ENCODE measurements at regions not wholly inside any gene's neighbourhood (a gene's known extent, or its start where the extent isn't known, plus 50 kb on each side); places are given as distances from the start of the nearest gene placed in this dataset.
A peak's percentile ranks its signal among the peaks of the same experiment; 100 is the strongest.

DNA sequence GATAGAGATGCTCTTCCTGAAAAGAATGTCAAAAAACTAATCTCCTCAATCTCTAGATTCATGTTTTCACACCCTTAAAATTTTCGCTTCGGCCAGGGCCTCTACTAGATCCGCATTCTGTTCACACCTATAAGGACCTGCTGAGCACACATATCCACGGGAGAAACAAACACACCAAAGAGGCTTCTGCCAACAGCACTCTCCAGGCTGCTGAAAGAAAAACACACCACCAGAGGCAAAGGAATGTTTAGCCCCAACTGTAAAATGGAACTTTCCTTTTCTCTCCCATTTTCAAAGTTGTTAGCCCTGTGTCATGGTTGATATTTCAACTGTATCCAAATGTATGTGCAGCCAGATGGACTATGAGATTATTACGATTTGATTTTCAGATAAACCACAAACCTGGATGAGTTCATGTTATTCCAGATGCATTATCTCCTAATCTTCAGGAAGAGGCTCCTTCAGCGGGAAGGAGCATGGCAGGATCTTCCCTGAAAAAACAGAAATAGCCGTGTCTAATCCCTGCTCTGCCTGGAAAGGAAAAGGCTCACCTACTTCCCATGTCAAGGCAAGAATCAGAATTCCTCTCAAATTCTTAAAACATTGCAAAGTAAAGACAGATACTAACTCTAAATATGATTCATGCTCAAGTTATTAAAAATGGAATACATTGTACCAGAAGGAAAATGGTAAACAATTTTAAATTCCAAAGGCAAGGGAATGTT, 442.7 kb upstream of the NR2F2 start:
- Histone ChIP-seq H4K20me1 (ENCODE audit: insufficient read depth, low read length) (no peaks in the 10 kb centered on the region), H3K9ac (ENCODE audit: low read length) (no peak overlapping the region), H3K4me3 (ENCODE audit: low read length) (no peak overlapping the region), H3K4me1 (ENCODE audit: low read length) (no peaks in the 10 kb centered on the region), H3K27me3 (ENCODE audit: low read depth, low read length) (0 out of 2 replicates have a peak, but pooled peaks cover 5% of the 10 kb centered on the region), H3K9me3 (ENCODE audit: insufficient read depth, low read length) (no peaks in the 10 kb centered on the region), H3K36me3 (replicated peaks; ENCODE audit: low read depth, low read length) (no peaks in the 10 kb centered on the region), H3K27ac (ENCODE audit: low read length) (no peak overlapping the region), H3K4me2 (ENCODE audit: low read length) (no peak overlapping the region), H2AFZ (ENCODE audit: low read depth, low read length) (no peak overlapping the region), H3K79me2 (ENCODE audit: low read length) (no peaks in the 10 kb centered on the region)
- TF ChIP-seq EZH2phosphoT487 (IDR thresholded peaks at IDR 0.05; ENCODE audit: low read depth), result no peak

- no peak overlapping the region for H3K9ac ChIP-seq (ENCODE audit: low read length)
- TF ChIP-seq, protein P1, sequence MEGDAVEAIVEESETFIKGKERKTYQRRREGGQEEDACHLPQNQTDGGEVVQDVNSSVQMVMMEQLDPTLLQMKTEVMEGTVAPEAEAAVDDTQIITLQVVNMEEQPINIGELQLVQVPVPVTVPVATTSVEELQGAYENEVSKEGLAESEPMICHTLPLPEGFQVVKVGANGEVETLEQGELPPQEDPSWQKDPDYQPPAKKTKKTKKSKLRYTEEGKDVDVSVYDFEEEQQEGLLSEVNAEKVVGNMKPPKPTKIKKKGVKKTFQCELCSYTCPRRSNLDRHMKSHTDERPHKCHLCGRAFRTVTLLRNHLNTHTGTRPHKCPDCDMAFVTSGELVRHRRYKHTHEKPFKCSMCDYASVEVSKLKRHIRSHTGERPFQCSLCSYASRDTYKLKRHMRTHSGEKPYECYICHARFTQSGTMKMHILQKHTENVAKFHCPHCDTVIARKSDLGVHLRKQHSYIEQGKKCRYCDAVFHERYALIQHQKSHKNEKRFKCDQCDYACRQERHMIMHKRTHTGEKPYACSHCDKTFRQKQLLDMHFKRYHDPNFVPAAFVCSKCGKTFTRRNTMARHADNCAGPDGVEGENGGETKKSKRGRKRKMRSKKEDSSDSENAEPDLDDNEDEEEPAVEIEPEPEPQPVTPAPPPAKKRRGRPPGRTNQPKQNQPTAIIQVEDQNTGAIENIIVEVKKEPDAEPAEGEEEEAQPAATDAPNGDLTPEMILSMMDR (IDR thresholded peaks at IDR 0.05; ENCODE audit: low read depth, low read length), result peak; percentile 31; the same call in 1 of the 2 replicates
- TF ChIP-seq EZH2phosphoT487 (IDR thresholded peaks at IDR 0.05; ENCODE audit: low read depth), result no peak
- H3K79me2 ChIP-seq (ENCODE audit: low read length), result no peaks in the 10 kb centered on the region
- H3K27me3 ChIP-seq (ENCODE audit: low read depth, low read length), result 0 out of 2 replicates have a peak, but pooled peaks cover 5% of the 10 kb centered on the region
- H3K4me3 ChIP-seq (ENCODE audit: low read length), result no peak overlapping the region
- H2AFZ ChIP-seq (ENCODE audit: low read depth, low read length), result no peak overlapping the region
- H3K27ac ChIP-seq (ENCODE audit: low read length), result no peak overlapping the region
- no peaks in the 10 kb centered on the region for H4K20me1 ChIP-seq (ENCODE audit: insufficient read depth, low read length)
- H3K9me3 ChIP-seq (ENCODE audit: insufficient read depth, low read length), result no peaks in the 10 kb centered on the region
- H3K36me3 ChIP-seq (replicated peaks; ENCODE audit: low read depth, low read length), result no peaks in the 10 kb centered on the region
- no peaks in the 10 kb centered on the region for H3K4me1 ChIP-seq (ENCODE audit: low read length)
- no peak overlapping the region for H3K4me2 ChIP-seq (ENCODE audit: low read length)
Observed at GRCh38 chr15:95888762-95889161, 441.7 kb upstream of the NR2F2 start.

- H3K4me1 ChIP-seq (ENCODE audit: low read length), result no peaks in the 10 kb centered on the region
- no peaks in the 10 kb centered on the region for H3K9me3 ChIP-seq (ENCODE audit: insufficient read depth, low read length)
- H2AFZ ChIP-seq (ENCODE audit: low read depth, low read length), result no peak overlapping the region
- no peak for TF ChIP-seq EZH2phosphoT487 (IDR thresholded peaks at IDR 0.05; ENCODE audit: low read depth)
- TF ChIP-seq, protein P1 (IDR thresholded peaks at IDR 0.05; ENCODE audit: low read depth, low read length), result no peak
- H3K27ac ChIP-seq (ENCODE audit: low read length), result no peak overlapping the region
- H3K9ac ChIP-seq (ENCODE audit: low read length), result no peak overlapping the region
- H3K27me3 ChIP-seq (ENCODE audit: low read depth, low read length), result no peaks in the 10 kb centered on the region
- H3K4me2 ChIP-seq (ENCODE audit: low read length), result no peak overlapping the region
- H4K20me1 ChIP-seq (ENCODE audit: insufficient read depth, low read length), result no peaks in the 10 kb centered on the region
- no peak overlapping the region for H3K4me3 ChIP-seq (ENCODE audit: low read length)
- H3K36me3 ChIP-seq (replicated peaks; ENCODE audit: low read depth, low read length), result no peaks in the 10 kb centered on the region
- no peaks in the 10 kb centered on the region for H3K79me2 ChIP-seq (ENCODE audit: low read length)
Observed at GRCh38 chr15:95894407-95894956, 436.0 kb upstream of the NR2F2 start.

GRCh38 chr15:95895508-95895907, 435.0 kb upstream of the NR2F2 start:
- TF ChIP-seq, protein P1 (IDR thresholded peaks at IDR 0.05; ENCODE audit: low read depth, low read length), result no peak
- TF ChIP-seq EZH2phosphoT487 (IDR thresholded peaks at IDR 0.05; ENCODE audit: low read depth), result no peak
- no peaks in the 10 kb centered on the region for H3K27me3 ChIP-seq (ENCODE audit: low read depth, low read length)

More at GRCh38 chr15:95895508-95895907, 435.0 kb upstream of the NR2F2 start:
- no peaks in the 10 kb centered on the region for H4K20me1 ChIP-seq (ENCODE audit: insufficient read depth, low read length)
- no peaks in the 10 kb centered on the region for H3K36me3 ChIP-seq (replicated peaks; ENCODE audit: low read depth, low read length)
- no peak overlapping the region for H3K9ac ChIP-seq (ENCODE audit: low read length)
- no peaks in the 10 kb centered on the region for H3K9me3 ChIP-seq (ENCODE audit: insufficient read depth, low read length)
- no peaks in the 10 kb centered on the region for H3K79me2 ChIP-seq (ENCODE audit: low read length)
- no peaks in the 10 kb centered on the region for H3K4me1 ChIP-seq (ENCODE audit: low read length)
- H2AFZ ChIP-seq (ENCODE audit: low read depth, low read length), result no peak overlapping the region
- no peak overlapping the region for H3K4me3 ChIP-seq (ENCODE audit: low read length)
- no peak overlapping the region for H3K4me2 ChIP-seq (ENCODE audit: low read length)
- H3K27ac ChIP-seq (ENCODE audit: low read length), result no peak overlapping the region

Data from OCI-LY3 (cell line).